GM19025 (cell line): ENCODE measurements at regions not wholly inside any gene's neighbourhood (a gene's known extent, or its start where the extent isn't known, plus 50 kb on each side); places are given as distances from the start of the nearest gene placed in this dataset.

Source experiments
- ATAC-seq: cut with Tn5 transposase; IDR thresholded peaks from one replicate; pipeline ENCODE4 v1.9.1; 2021; ENCODE audit warnings: mild to moderate bottlenecking, low read depth, moderate library complexity; ENCODE audit not compliant: unreplicated experiment

DNA sequence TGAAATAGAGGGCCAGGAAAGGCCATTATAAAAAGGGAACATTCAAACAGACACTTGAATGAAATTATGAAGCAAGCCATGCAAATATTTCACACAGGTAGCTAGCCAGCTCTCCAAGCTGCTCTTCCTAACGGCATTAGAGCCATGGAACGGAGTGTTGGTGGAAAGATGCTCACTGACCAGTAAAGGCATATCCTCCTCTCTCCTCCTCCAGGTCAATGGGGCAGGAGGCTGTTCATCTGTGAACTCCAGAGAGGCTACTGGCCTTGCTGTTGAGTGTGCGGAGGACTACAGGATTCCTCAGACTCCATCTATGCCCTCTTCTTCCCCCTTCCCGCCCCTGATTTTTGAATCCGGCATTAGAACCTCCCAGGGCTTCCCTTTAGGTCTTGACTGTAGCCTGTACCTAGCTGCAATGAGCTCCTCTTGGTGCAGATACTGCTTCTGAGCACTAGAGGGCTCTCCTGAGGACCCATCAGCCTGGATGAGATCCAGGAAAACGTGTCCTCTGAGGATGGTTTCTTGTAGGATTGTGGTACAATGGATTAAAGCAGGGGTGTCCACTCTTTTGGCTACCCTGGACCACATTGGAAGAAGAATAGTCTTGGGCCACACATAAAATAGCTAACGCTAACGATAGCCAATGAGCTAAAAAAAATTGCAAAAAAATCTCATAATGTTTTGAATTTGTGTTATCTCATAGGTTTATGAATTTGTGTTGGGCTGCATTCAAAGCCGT is 162.2 kb downstream of the SREK1 start:
- ATAC-seq: no peak

DNA sequence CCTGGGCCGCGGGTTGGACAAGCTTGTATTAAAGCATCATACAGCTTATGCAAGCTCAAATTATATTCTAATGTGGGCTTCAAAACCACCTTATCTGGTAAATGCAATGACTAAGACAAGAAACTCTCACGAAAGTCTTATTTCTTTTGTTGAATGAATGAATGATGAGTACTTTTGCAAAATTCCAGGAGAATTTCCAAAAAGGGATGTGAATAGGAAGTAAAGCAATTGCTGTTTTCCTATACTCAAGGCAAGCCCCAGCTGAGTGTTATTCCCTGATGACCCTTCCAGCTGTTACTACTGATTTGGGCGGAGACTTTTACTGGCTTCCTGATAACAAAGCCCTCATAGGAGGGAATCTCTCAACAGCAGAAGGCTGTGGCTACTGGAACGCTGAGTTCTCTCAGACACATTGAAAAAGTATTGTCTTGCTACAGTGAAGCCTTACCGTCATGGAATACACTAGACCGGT is 162.8 kb downstream of the SREK1 start:
- ATAC-seq: no peak

DNA sequence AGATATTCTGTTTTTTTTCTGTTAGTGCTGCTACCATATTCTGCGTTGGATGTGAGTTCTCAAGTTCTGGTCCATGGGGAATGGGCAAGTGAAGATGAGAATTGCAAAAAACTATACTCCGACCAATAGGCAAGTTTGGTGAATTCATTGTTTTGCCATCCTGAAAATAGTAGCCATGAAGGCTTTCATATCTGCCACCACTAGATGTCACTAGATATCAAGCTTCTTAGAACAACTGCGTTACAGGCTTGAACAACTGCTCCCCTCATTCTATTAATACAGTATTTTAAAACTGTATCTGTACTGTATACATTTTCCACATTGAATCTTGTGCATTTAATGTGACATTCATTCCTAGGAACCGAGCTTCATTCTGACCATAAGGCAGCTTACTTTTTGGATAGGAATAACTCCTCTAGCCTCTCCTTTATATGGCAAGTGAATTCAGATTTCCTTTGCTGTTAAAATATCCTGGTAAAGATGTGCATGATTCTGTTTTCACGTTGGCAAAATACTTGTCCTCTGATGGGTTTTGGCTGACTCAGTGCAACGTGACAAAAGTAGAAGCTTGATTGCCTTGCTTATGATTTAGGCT is 163.6 kb downstream of the SREK1 start:
- ATAC-seq: no peak

DNA sequence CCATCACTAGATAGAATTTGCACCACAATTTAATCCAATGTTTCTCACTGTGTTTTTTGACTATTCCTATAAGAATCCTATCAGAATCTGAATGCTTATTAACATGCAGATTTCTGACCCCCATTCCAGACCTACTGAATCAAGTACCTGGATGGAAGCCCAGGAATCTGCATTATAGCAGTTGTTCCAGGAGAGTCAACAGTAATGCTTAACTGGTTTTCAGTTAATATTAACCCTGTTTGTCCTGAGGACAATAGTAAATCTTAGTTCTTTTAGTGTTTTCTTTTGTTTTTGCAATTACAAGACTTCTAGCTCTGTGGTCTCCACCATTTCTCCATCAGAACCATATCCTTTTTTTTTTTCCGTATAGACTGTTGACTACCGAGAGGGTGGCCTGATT is 168.2 kb downstream of the SREK1 start:
- no peak for ATAC-seq

DNA sequence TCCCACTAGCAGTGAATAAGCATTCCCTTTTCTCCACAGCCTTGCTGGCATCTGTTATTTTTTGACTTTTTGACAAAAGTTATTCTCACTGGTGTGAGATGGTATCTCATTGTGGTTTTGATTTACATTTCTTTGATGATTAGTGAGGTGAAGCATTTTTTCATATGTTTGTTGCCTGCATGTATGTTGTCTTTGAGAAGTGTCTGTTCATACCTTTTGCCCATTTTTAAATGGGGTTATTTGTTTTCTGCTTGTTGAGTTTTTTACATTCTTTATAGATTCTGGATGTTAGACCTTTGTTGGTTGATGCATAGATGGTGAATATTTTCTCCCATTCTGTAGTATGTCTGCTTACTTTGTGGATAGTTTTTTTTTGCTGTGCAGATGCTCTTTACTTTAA is 171.7 kb downstream of the SREK1 start:
- no peak for ATAC-seq

DNA sequence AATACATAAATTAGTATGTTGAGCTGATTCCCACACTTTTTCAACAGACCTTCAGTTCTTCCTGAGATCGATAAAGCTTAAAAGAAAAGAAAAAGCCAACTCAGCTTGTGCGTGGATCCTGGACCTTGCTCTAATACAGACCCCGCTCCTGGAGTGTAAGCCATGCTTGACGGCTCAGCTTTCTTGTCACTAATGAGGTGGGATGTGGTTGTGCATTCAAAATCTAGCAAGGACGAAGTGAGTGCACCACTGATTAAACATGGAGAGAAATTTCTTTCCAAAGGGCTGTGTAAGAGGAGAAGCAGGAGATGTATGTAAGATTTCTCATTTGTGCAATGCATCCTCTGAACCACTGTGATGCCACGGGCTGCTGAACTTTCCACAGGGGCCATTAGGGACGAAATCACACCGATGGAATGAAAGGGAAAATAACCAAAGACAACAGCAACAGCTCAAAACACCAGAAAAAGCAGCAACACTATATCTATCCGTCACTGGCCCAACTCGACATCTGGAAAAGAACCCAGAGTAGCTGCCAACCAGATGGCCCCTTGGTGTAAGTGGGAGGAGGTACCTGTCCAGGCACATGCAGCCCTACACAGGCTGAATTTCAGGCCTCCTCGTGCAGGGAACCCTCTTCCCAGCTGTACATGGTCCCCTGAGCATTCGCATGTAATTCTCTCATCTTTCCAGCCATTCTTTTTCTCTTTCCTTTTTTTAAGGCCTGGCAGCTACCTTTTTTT is 178.9 kb downstream of the SREK1 start:
- no peak for ATAC-seq

DNA sequence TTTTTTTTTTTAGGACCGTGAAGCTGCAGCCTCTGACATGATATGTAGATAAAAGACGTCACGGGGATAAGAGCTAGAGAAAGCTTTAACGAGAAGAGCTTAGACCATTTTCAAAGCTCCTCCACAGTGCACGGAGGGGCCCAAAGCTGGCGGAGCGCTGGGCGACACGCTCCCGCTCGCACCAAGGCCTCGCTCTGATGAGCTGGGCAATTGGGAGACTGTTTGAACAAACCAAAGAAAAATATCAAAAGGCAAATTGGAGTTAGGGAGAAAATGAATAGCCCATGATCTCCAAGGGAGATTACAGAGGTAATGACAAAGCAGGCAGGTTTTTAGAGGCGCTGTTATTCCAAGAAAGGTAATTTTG is 179.4 kb downstream of the SREK1 start:
- no peak for ATAC-seq

DNA sequence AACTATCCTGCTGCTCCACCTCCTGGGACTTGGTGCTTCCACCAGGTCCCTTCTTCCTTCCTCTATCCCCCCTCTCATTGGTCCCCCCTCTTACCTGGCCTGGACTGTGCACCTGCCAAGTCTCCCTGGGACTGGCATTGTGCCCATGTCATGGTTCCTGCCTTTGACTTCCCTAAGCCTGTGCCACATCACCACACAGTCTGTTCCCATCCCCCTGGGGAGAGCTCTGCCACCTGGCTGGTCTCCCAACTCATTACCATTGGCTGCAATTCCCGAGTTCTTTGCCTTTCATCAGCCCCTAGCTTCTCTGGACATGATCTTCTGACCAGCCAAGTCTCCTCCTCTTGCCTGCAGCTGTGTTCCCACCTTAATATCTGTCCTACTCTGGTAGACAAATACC is 180.3 kb downstream of the SREK1 start:
- no peak for ATAC-seq

DNA sequence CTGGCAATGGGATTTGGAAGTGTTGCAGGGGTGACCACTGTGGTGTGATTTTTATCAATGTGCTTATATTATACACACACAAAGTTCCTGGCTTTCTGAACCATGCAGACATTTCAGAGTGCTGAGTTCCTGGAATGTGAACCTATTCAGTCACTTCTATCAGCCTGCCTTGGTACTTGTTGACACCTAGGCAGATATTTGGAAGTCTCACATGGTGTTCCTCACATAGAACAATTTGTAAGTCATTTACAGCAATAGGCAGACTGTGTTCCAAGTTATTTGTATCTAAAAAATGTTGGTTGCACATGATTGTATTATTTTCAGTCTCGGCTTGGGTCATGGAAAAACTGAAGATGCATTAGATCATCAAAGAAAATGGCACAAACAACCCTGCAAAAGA is 182.2 kb downstream of the SREK1 start:
- ATAC-seq: no peak

DNA sequence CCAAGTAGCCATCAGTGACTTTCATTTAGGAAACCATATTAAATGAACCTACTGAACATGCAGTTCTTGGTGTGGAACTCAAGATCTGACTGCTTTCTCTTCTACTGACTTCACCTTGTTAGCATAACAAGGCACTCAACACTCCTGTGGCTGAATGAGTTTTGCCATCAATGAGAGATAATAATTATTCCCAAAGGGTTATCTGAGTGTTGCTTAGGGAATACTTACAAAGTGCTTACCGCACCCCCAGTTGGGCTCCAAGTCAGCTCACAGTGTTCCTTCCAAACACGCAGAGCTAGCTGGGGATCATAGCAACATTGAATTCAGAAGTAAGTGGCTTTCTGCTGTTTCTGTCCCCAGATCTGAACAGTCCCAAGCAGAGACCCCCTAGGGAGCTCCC is 182.9 kb downstream of the SREK1 start:
- ATAC-seq: no peak

DNA sequence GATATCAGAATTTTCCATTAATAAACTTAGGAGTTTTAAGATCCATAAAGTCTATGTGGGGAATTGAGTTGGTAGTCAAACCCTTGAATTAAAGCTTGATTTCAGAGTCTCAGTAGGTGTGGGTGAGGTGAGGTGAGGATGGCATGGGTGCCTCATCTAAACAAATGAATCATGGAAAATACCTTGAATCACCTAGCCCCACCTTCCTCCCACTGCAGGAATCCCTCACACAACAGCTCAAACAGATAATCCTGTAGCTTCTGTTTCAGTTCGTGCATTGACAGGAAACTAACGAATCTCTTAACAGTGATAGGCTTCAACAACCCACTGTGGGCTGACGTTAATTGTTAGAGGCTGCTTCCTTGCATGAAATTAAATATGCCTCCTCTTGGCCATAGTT is 185.0 kb downstream of the SREK1 start:
- no peak for ATAC-seq

DNA sequence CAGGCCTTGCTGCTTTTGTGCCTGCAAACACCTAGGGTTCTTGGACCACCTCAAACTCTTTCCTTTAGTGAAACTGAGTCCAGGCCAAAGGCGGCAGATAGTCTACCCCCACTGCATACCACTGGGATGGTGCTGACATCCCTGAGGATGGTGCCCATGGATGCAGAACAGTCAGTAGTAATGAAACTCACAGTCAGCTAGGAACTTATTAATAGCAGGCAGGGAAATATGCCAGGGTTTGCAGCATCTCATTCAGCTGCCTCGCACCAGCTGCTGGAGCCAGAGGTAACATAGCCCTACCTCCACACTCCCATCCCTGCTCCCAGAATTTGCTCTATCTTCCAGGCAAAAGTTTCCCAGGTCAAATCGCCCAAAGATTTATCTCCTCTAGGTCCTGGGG is 189.1 kb downstream of the SREK1 start:
- no peak for ATAC-seq

DNA sequence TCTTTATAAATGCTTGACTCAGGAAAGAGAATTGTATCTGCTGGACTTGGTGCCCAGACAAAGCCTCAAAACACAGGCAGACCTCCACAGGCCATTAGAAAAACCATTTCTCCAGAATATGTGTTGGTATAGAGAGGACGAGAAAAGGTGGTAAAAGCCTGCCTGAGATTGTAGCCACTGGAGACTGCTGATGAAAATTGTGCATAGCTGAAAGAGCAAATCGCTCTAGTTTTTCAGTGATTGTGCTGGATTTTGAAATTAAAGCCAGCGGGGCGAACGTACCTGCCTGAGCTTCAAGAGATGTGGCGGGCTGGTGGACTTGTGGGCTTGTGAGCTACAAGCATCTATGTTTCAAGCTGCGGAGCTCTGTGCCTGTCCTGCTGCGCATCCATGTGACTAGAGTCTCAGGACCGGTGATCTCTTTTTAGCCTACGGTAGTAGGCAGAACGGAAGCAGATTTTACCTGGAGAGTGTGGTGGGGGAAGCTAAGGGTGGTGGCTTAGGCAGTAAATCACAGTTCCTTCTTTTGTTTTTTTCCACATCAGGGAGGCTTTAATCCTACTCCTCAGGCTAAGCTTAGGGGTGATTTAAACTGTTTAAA is 193.6 kb downstream of the SREK1 start:
- ATAC-seq: no peak

DNA sequence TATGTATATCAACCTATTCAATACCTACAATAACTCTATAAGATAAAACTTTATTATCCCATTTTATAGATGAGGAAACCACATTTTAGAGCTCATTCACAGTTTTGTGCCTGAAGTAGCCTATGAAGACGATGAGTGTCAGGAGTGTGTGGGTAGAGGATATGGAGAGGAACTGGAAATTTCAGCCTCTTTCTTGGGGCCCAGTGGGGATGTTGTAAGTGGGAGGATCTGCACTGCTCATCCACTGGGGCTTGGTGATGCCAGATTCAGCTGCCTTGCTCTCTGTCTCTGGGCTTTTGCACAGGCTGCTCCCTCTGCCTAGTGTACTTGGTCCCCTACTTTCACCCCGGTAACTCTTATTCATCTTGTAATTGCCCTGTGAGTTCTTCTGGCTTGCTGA is 194.7 kb downstream of the SREK1 start:
- ATAC-seq: no peak

DNA sequence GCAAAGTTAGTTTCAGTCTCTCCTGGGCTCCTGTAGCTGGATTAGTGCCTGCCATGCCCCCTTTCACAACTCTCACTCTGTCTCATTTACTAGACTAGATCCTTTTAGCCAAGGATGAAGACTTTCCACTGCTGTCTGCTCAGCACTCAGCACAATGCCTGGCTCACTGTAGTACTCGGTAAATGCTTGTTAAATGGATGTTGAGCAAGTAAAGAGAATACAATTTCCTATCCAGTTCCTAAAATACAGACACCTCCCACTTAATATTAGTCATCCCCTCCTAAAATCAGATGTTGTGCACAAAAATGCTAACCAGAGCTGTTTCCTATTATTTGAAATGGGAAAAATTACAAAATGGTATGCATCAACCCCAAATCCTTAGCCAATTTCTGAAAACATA is 195.8 kb downstream of the SREK1 start:
- no peak for ATAC-seq

DNA sequence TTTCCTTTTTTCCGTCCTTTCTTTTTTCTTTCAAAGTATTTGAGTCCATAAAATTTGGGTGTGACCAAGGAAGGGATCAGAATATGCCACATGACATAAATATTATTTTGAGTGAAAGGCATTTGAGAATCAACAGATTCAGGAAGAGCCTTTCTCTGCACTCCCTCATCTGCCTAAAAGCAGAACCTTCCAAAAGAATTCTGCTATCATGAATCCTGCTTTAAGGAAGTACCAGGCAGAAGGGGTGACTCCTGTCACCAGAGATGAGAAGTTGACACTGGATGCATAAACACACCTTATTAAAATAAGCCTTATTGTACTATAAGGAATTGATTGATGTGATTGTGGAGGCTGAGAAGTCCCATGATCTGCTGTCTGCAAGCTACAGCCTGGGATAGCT is 196.7 kb downstream of the SREK1 start:
- ATAC-seq: no peak

DNA sequence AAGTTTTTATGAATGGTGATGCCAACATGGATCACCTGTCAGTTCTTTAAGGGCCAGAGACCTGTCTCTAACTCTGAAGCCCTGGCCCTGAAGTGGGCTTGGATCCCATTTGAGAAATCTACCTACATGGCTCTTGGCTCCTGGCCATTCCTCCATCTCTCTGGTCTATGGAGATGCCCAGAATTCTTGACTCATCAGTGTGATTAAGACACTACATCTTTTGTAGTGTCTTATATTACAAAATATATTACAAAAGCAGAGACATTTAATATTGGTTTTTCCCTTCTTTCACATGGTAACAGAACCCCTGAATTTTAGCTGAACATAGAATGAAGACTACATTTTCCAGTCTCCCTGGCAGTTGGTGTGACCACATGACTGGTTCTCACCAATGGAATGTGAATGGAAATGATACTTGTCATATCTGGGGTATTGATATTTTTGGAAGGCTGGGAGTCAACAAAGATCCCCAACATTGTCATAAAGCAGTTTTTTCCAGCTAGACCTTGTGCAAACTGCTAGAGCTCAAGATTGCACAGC is 198.3 kb downstream of the SREK1 start:
- no peak for ATAC-seq

DNA sequence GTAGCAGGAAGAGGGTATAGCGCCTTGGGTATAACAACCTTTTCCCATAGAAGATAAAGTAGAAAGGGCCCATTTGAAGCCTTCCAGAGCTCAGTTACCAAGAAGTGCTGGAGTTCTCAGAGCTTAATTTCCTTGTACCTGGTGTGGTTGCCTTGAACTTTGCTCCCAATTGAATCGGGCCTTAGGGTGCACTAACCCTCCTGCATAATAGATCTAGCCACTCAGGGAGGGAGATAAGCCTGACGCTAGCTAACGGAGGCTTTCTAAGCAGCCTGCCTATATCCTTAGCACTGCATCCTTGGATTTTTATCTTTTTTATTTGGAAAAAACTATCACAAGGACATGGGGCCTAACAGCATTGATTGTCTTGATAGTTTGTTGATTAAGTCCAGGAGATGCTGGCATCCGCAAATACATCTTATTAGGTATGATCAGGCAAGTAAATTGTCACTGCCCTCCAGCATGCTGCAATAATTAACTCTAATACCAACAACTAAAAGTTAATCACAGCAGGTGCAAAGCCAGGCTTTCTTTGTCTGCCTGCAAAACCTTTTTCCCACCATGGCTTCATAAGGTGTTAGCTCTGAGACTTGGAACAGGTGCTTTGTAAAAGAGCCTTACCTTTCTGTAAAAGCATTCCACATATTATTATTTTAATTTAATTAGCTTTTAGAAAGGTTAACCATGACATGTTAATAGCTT is 199.4 kb downstream of the SREK1 start:
- ATAC-seq: no peak

DNA sequence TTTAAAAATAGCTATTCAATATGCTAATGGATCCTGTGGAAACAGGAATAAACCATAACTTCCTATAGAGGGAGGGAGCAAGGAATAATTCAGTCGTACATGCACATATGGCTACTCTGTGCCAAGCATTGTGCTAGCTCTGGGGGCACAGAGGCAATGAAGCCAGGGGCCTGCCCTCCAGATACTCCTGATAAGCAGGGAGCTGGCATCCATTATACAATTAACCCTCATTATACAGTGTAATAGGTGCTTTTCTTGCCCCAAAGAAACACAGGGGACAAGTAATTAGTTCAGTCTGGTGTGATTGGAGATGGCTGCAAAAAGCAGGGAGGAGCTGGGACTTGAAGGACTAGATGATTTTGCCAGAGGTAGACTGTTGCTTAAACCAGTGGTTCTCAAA is 200.4 kb downstream of the SREK1 start:
- ATAC-seq: no peak

DNA sequence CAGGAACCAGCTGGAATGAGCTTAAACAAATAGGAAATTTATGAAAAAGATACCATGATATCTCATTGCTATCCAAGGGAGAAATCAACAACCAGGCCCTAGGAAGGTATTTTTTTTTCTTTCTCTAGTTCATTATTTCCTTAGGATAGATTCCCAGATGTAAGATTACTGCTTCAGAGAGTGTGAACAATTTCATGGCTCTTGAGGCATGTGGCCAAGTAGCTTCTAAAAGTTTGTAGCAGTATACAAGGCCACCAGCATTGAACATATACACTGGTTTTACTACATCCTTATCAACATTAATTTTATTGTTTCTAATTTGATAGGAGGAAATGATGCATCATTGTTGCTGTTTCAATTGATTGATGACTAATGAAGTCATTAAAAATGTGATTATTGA is 201.2 kb downstream of the SREK1 start:
- ATAC-seq: no peak

DNA sequence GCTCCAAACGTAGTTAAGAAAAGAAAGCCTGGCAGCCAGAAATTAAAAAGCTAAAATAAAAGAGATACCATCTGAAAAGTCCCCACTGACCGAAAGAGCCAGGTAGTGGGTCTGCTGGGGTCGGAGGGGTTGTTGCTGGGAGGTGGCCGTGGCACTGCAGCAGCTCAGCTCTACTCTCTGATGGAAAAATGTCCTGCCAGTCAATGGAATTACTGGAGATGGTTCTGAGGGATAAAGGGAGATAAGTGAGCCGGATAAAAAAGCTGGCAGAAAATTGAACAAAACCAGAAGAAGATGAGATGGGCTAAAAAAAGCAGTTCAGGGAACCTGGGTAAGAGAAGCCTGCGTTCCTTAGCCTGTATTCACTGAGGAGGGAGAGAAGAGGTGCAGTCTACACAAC is 202.8 kb downstream of the SREK1 start:
- no peak for ATAC-seq
